ENCODE measurements at regions not wholly inside any gene's neighbourhood (a gene's known extent, or its start where the extent isn't known, plus 50 kb on each side); places are given as distances from the start of the nearest gene placed in this dataset.

- TF ChIP-seq ATF7 (IDR thresholded peaks at IDR 0.05; ENCODE audit: low read depth) (no peak), POLR2A (IDR thresholded peaks at IDR 0.05; ENCODE audit: low read depth, low read length) (no peak), CBFB (IDR thresholded peaks at IDR 0.05; ENCODE audit: low read depth) (no peak), SIN3A (IDR thresholded peaks at IDR 0.05; ENCODE audit: low read depth, low read length) (no peak), RAD21 (IDR thresholded peaks at IDR 0.05; ENCODE audit: insufficient read depth, low read depth, low read length) (no peak), MYC (IDR thresholded peaks at IDR 0.05; ENCODE audit: insufficient read depth, insufficient read length, insufficient replicate concordance, low read length, severe bottlenecking) (no peak), CTCF (IDR thresholded peaks at IDR 0.05 in 2 of 3, conservative IDR thresholded peaks at IDR 0.05 in 1 of 3; ENCODE audit: control insufficient read depth in 2 of 3, extremely low read depth in 1 of 3, insufficient read depth in 1 of 3, low read depth in 3 of 3, low read length in 3 of 3) (no peak), POLR2AphosphoS5 (IDR thresholded peaks at IDR 0.05; ENCODE audit: low read length) (no peak), PBX3 (IDR thresholded peaks at IDR 0.05; ENCODE audit: insufficient replicate concordance, low read depth, low read length) (no peak), RCOR1 (conservative IDR thresholded peaks at IDR 0.05; ENCODE audit: low read depth, low read length) (no peak), JUNB (IDR thresholded peaks at IDR 0.05) (no peak), NFXL1 (IDR thresholded peaks at IDR 0.05; ENCODE audit: borderline replicate concordance) (no peak), PAX5 (IDR thresholded peaks at IDR 0.05; ENCODE audit: borderline replicate concordance, low read depth, low read length) (no peak), SUPT20H (IDR thresholded peaks at IDR 0.05; ENCODE audit: borderline replicate concordance, control insufficient read depth, low read depth, low read length) (no peak)
Measured at GRCh38 chr4:125041372-125041930, 273.3 kb upstream of the FAT4 start.

All from GM12878 (cell line).